HG03558 (cell line): ENCODE measurements at regions not wholly inside any gene's neighbourhood (a gene's known extent, or its start where the extent isn't known, plus 50 kb on each side); places are given as distances from the start of the nearest gene placed in this dataset.

Experiments
- ATAC-seq: cut with Tn5 transposase; IDR thresholded peaks from one replicate; pipeline ENCODE4 v1.9.1; 2021; ENCODE audit warnings: moderate number of reproducible peaks; ENCODE audit not compliant: unreplicated experiment; ENCODE audit errors: extremely low read depth

GRCh38 chr10:28946479-28946878, 269.2 kb downstream of the BAMBI start:
- ATAC-seq = no peak

- ATAC-seq = no peak
Observed at GRCh38 chr10:28947171-28947570, 269.9 kb downstream of the BAMBI start.

GRCh38 chr10:28948046-28948445, 270.7 kb downstream of the BAMBI start:
- no peak for ATAC-seq

- no peak for ATAC-seq
Observed at GRCh38 chr10:28949005-28950004, 272.0 kb downstream of the BAMBI start.

GRCh38 chr10:28951484-28951883, 274.2 kb downstream of the BAMBI start:
- ATAC-seq = no peak

GRCh38 chr10:28952523-28952922, 275.2 kb downstream of the BAMBI start:
- no peak for ATAC-seq

GRCh38 chr10:28954211-28954610, 276.9 kb downstream of the BAMBI start:
- ATAC-seq = no peak

GRCh38 chr10:28958468-28958867, 281.1 kb downstream of the BAMBI start:
- ATAC-seq = no peak

GRCh38 chr10:28959850-28960501, 282.7 kb downstream of the BAMBI start:
- no peak for ATAC-seq

GRCh38 chr10:28962768-28963167, 285.4 kb downstream of the BAMBI start:
- no peak for ATAC-seq

GRCh38 chr10:28963539-28964221, 286.4 kb downstream of the BAMBI start:
- ATAC-seq = no peak

- ATAC-seq = no peak
Observed at GRCh38 chr10:28965937-28966336, 288.6 kb downstream of the BAMBI start.

- no peak for ATAC-seq
Observed at GRCh38 chr10:28967031-28967430, 289.7 kb downstream of the BAMBI start.

GRCh38 chr10:28969413-28969812, 292.1 kb downstream of the BAMBI start:
- no peak for ATAC-seq

GRCh38 chr10:28970231-28970630, 292.9 kb downstream of the BAMBI start:
- ATAC-seq = no peak

- ATAC-seq = no peak
Observed at GRCh38 chr10:28971255-28971654, 293.9 kb downstream of the BAMBI start.

GRCh38 chr10:28971764-28972163, 294.4 kb downstream of the BAMBI start:
- no peak for ATAC-seq

GRCh38 chr10:28973309-28973972, 296.1 kb downstream of the BAMBI start:
- no peak for ATAC-seq

GRCh38 chr10:28975891-28976531, 298.7 kb downstream of the BAMBI start:
- ATAC-seq = no peak

- ATAC-seq = no peak
Observed at GRCh38 chr10:28977518-28977917, 300.2 kb downstream of the BAMBI start.
